ENCODE measurements at regions not wholly inside any gene's neighbourhood (a gene's known extent, or its start where the extent isn't known, plus 50 kb on each side); places are given as distances from the start of the nearest gene placed in this dataset.
"Not testable (repeated sequence)": the region's sequence is repeated elsewhere in the genome, so short reads cannot be mapped to it uniquely, and the experiment has no call there.

DNA sequence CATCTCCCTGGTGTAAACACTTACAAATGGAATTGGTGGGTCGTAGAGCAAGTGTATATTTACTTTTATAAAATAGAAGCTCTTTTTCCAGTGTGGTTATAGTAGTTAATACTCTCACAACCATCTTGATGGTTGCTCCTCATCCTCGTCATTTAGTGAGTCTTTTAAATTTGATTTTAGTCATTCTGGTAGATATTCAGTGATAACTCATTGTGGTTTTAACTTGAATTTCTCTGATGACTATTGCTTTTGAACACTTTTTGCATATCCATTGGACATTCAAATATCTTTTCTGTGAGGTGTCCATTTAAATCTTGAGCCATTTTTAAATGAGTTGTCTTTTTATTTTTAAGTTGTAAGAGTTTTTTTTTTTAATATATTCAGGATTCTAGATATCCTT lies 189.2 kb upstream of the PHACTR1 start:
- no peak for DNase-seq

DNA sequence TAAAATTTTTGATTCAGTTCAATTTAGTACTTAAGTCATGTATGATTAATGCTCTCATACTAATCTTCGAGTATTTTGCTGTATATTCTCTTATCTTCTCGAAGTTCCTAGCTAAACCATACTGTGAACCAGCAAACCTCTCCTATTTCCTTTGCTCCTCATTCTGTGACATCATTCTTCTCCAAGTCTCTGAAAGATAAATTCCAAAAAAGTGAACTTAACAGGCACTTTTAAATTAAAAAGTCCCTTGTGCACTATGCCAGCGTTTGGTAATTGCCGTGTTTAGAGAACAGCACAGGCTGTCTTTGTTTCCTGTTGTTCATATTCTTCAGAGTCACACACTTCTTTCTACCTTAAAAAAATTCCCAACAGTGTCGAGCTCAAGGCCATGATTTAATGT lies 188.4 kb upstream of the PHACTR1 start:
- no peak for DNase-seq

DNA sequence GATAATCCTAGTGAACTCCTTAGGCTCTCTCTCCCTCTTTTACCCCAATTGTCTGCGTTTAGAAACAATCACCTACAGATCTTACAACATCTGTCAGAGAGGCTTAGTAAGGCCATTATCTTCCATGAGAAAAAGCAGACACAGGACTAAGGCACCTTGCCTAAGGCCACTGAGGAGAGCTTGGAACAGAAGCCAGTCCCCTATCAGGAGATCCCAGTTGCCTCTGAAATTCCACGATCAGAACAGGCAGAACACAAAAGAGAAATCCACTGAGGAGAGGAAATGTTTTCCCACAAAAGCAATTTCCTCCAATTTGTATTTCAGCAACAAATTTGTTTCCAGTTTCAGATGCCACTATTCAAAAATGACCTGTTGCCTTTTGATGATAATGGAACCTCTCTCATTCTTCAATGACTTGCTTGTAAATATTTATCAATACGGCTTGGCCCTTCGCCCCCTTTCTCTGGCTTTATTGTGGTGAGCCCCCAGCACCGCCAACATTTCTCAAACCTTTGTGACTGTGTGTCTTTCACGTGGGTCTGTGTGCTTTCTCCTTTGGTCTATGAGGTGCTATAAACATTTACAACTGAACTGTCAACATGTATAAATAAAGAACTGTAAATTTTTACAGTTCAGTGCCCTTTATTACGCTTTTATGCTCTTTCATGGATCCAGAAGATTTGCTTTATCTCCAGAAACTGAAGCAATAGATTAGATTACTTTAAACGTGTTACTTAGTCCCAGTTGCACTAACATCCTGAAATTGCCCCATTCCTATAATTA lies 187.8 kb upstream of the PHACTR1 start:
- DNase-seq: no peak

DNA sequence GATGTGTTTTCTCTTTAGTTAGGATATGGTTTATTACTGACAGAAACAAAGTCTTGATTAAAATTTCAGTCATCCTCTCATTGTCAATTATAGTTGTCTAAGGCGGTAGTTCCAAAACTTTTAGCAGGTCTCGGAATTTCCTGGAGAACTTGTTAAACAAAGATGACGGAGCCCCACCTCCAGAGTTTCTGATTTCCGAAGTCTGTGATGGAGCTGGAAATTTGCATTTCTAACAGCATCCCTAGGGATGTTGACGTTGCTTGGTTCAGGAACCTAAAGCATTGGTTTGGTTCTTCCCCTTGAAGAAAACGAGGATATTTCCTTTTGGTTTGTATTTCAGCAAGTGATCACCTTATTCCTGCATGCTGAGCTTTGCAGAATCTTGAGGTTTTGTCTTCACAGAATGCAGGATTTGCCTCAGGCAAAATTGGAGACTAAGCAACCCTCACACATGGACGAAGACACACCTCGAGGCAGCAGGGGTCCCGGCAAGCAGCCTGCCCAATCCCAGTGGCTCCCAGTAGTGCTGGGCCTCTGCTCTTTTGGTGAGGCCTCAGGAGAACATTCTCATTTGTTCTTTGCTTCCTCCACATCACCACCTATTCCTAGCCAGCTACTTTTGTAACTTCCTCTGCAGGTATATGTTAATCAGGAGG lies 187.1 kb upstream of the PHACTR1 start:
- DNase-seq: no peak

DNA sequence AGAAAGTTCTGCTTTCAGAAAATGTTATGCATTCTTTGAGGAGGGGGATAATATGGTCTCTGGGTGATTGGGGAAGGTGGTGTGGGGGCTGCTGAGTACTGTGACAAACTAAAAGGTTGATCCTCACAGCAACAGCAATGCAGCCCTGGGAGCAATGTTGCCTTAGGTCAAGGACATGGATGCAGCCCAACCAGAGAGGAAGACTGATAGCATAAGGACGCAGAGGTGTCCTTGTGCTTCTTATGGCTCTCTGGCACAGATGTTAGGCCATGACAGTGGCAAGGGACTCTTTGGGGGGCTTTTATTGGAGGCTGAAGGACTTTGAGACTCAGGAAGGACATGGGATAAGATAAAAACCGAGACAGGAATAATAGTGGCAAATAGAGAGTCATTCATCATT lies 186.2 kb upstream of the PHACTR1 start:
- DNase-seq: no peak

DNA sequence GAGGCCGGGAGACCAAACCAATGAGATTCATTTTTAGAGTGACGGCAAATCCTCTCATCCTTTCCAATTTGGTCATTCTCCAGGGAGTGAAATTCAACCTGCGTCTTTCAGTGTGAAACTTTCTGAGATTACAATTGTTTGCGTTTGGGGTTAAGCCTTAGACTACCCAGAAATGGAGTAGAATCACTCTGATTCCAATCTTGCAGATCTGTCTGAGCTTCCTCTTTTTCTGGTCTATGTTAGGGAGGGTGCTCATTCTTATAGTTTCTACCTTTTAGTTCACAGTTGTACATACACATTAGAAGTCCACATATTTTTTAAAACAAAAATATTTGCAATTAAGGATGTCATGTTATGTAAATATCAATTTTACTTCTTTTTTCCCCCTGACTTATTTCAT lies 183.0 kb upstream of the PHACTR1 start:
- no peak for DNase-seq

DNA sequence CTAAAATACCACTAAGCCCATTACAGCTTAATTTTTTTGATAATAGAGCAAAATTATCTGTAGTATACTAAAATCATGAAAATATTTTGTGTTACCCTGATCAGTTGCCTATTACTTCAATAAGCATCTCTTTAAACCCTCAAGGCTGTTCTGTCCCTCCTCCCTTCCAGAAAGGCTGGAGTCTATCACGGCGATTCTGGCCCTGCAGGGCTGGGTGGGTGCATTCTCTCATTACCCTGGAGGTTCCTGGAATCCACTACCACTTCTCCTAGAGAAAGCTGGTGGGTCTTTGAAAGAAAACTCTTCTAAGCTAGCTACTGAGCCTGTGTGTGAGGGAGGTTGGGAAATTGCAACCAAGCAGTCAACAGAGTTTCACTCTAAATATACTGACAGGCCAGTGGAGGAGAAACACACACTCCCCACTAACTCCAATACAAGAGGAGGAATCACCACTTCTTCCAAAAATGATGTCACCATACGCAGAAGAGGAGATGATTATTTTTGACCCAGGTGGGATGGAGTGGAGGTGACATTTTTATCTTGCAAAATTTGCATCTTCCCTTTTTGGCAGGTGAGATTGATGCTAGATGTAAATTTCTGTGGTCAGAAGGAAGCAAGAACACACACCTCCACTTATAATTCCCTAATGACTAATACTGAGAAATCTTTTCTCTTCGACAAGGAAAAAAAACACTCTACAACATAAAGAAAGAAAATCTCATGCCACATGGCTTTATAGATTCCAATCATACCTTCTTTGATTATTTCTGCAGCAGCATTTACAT lies 182.3 kb upstream of the PHACTR1 start:
- no peak for DNase-seq

DNA sequence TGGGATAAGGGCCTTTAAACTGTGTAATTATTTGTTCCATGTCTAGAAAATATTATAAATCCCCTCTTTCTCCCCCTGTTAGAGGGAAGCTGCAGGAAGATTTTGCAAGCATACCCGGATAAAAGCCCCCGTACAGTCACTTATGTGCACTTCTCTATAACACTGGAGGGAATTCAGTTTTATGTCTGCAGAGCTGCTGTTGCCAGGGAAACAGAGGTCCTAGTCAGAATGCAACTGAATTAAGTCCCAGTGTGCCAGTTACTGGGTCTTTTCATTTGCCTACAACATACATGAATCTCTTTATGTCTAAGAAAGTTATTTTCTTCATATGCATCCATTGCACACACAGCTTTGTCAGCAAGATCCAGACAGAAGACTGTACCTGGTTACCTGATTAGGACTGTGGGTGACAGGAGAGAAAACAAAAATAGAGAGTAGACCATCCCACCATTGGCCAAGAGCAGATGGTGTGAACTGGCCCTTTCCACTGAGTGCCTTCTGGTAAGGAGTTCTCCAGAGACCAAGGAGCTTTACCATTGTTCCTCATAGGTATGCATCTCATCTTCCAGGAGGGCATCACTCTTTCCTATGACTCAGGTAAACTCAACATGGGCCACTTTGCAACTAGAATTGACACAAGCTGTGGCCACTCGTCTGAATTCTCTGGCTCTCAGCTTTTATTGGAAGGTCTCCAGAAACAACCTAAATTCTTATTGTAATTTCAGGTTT lies 180.8 kb upstream of the PHACTR1 start:
- DNase-seq: no peak

DNA sequence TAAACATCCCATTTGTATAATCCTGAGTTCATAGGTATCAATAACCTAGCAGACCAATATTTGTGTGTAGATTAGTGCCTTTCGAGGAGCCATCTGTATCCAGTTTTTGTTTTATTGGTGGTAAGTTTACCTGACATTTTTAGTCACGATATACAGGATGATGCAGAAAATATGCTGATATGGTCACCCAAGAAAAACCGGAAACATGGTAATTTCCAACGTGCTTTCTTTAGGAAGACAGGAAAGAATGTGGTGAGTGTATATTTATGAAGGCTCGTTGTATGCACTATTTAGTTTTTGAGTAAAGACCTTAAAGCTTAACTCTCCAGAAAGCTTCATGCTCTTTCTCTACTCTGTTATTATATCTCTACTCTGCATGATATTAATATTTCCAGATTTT lies 180.2 kb upstream of the PHACTR1 start:
- DNase-seq: no peak

DNA sequence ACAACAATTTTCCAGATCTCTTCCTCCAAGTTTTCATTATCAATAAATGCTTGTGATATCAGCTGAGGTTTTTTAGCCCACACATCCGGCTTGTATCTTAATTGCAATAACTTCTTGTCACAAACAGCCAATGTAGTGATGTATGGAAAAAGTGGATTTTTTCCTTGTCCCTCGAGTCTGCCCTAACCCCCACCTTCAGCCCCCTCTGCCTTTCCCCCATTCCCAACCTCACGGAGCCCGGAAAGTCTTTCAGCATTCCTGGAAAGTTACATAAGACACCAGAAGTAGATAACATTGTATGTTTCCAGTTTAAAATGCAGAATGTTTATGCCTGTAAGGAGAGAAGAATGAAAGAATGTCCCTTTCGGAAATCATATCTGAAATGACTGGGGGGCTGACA lies 179.2 kb upstream of the PHACTR1 start:
- no peak for DNase-seq

DNA sequence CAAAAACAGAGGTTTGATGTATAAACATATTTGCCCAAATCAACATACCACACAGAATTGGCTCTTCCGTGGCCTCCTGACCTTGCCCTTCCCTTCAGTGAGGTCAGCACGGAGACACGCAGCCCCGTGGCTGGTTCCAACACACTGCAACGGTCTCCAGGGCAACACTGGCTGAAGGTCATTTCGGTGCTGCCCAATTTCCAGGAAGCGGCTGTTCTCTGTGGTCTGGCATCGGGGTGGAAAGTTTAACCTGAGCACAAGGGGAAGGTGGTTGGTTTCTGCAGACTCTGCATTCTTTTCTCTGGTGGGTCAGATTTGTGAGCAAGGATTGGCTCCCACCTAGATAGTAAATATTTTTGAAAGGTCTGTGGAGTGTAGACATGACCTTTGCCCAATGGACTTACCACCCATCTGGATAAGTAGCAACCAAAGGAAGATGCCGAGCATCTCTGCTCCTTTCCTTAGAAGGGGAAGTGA lies 177.6 kb upstream of the PHACTR1 start:
- DNase-seq: no peak

DNA sequence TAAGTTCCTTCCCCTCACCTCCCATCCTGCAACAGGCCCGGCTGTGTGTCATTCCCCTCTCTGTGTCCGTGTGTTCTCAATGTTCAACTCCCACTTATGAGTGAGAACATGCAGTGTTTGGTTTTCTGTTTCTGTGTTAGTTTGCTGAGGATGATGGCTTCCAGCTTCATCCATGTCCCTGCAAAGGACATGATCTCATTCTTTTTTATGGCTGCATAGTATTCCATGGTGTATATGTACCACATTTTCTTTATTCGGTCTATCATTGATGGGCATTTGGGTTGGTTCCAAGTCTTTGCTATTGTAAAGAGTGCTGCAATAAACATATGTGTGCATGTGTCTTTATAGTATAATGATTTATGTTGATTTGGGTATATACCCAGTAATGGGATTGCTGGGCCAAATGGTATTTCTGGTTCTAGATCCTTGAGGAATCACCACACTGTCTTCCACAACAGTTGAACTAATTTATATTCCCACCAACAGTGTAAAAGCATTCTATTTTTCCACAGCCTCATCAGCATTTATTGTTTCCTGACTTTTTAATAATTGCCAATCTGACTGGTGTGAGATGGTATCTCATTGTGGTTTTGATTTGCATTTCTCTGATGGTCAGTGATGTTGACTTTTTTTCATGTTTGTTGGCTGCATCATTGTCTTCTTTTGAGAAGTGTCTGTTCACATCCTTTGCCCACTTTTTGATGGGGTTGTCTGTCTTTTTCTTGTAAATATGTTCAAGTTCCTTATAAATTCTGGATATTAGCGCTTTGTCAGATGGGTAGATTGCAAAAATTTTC lies 174.1 kb upstream of the PHACTR1 start:
- not testable (repeated sequence) for DNase-seq

DNA sequence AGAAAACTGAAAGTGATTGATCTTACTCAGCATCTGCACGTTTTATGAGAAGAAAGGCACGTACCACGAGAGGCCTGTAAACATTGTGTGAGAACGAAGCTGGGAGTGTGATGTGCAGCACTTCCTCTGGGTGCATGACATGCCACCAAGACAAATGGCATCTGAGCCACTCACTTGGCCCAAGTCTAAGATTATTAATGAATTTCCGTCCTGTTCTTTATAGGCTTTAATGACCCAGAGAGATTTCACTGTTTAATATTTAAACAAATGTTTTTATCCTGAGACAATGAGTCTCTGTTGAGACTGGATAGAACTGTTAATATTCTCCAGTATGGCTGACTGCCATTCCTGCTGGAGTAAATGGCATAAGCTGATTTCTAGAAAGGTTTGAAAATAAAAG lies 172.6 kb upstream of the PHACTR1 start:
- no peak for DNase-seq

DNA sequence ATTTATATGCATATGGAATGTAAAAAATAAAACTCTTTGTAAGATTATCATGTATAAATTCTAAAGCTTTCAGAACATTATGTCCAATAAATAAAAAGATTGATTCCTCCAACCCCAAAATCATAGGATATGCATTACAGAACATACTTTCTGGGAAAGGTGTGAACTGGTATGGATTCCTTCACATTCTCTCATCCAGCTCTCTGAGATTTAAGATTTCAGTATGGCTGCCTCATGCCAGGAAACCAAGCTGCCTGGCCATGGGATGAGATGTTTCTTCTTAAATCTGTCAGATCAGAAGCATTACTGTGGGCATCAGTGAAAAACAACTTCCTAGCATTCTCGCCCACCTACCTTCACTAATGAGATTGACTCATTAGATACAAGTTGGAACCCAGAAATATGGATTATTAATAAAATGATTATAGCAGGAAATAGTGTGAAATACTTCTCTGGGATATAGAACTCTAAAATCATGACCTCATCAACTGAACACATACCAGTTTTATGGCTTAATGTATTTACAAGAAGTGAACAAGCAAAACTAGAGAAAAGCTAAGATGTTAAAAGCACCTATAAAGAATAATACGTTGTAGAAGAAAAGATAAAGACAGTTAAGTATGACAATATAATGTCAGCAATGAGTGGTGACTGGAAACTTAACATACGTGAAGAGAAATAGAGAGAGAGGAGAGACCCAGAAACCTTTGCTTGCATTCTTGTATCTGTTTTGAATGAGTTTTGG lies 171.6 kb upstream of the PHACTR1 start:
- no peak for DNase-seq

DNA sequence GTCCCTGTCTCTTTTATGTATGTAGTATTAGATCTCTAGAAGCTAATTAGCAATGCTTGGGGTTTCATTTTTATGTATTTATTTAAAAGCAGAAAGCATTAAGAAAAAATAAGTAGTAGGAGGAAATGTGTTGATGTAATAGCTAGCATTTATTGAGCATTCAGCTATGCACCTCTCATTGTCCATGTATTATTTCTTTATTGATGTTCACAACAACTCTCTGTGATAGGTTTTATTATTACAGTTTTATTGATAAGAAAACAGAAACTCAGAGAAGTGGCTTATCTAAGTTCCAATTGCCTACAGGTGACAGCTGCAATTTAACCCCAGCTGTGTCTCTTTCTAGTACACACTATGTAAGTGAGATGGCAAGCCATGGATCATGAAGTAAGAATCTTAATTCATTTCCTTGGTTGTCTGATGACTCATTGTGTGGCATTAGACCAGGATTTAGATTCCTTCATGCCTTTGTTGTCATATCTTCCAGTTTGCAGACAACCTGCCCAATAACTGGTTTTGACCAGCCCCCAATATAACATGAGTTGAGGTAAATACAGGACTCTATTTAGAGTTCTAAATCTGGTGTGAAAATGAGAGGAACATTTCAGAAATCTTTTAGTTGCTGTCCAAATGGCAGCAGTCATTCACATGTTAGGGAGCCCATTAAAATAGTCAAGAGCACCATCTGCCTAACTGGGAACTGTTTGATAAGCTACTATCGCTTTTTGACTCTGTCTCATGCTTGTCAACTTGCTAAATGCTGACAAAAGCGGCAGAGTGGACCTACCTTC lies 170.8 kb upstream of the PHACTR1 start:
- DNase-seq: no peak

DNA sequence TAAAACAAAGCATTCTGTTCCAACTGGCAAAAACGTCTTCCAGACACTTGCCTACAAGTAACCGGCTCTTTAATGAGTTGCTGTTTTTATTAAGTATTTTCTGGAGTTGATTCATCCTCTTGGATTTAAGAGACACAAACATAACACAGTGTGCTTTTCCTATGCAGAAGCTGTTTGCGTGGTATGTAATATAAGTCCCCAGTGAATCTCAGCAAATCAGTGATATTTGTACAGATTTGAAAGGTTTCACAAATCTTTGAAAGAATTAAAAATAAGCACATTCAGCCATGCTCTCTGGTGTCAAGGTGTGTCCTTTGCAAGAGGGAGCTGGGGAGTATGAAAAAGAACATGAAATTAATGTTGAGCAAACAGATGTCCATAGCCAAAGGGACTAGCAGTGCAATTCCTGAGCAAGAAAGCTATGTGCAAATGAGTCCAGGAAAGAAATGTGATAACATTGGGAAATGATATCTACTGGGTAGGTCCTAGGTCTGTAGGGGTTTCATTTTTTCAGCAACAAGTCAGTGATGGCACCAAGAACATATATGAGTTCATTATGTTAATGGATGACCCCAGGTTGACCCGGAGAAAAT lies 170.1 kb upstream of the PHACTR1 start:
- no peak for DNase-seq

DNA sequence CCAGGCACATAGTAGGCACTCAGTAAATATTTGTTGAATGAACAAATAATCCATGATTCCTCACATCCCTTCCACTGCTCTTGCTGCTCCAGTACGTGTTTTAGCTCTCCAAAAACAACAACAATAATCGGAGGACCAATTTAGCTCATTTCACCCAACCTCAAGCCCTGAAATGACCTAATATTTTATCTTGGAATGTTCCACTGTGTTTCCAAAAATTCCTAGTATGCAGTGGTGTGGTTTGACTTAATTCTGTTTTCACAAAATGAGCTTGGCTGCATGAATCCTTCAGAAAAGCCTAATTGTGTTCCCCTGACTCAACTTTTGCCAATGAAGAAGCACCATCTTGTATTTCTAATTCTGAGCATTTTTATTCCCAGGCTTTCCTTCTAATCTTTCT lies 168.0 kb upstream of the PHACTR1 start:
- no peak for DNase-seq

DNA sequence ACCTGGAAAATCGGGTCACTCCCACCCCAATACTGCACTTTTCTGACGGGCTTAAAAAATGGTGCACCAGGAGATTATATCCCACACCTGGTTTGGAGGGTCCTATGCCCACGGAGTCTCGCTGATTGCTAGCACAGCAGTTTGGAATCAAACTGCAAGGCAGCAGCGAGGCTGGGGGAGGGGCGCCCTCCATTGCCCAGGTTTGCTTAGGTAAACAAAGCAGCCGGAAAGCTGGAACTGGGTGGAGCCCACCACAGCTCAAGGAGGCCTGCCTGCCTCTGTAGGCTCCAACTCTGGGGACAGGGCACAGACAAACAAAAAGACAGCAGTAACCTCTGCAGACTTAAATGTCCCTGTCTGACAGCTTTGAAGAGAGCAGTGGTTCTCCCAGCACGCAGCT lies 167.1 kb upstream of the PHACTR1 start:
- not testable (repeated sequence) for DNase-seq

DNA sequence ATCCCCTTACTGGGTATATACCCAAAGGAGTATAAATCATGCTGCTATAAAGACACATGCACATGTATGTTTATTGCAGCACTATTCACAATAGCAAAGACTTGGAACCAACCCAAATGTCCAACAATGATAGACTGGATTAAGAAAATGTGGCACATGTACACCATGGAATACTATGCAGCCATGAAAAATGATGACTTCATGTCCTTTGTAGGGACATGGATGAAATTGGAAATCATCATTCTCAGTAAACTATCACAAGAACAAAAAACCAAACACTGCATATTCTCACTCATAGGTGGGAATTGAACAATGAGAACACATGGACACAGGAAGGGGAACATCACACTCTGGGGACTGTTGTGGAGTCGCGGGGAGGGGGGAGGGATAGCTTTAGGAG lies 161.7 kb upstream of the PHACTR1 start:
- not testable (repeated sequence) for DNase-seq

DNA sequence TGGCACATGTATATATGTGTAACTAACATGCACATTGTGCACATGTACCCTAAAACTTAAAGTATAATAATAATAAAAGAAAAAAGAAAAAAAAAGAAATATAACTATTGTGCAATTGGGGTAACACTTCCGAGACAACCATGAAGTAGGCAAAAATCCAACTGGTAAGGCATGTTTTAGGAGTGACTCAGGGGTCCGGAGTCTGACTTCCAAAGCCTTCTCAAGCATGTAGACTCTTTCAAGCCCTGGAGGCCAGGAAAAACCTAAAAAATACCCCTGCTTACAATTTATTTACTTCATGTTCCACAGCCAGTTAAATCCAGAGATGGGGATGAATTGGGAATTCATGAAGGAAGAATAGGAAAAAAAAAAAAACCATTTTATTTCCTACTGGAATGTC lies 161.3 kb upstream of the PHACTR1 start:
- no peak for DNase-seq

Data from NCI-H69 (cell line).